ENCODE measurements at regions not wholly inside any gene's neighbourhood (a gene's known extent, or its start where the extent isn't known, plus 50 kb on each side); places are given as distances from the start of the nearest gene placed in this dataset.
"Not testable (repeated sequence)": the region's sequence is repeated elsewhere in the genome, so short reads cannot be mapped to it uniquely, and the experiment has no call there.

DNA sequence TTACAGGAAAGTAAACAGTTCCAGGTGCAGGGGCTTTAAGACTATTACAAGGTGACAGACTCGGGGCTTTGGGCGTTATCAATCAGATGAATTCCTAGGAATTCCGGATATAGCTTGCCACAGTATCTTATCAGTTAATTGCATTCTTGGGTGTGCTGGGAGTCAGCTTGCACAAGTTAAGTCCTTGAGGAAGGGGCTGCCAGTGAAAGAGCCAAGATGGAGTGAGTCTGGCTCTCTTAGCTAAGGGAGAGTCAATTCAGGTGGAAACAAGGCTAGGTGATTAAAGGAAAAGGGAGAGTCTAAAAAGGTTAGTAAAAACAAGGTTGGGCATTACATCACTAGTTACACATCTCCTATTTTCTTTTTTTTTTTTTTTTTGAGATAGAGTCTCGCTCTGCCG lies 199.8 kb upstream of the PRSS16 start:
- not testable (repeated sequence) for TF ChIP-seq GABPB1 (CRISPR knock-in tag; IDR thresholded peaks at IDR 0.05); CREB1 (CRISPR knock-in tag; IDR thresholded peaks at IDR 0.05); NFYB (CRISPR knock-in tag; conservative IDR thresholded peaks at IDR 0.05; ENCODE audit: low read depth); SMAD4 (CRISPR knock-in tag; IDR thresholded peaks at IDR 0.05); ELF4 (CRISPR knock-in tag; IDR thresholded peaks at IDR 0.05; ENCODE audit: low read depth); NR2C2 (CRISPR knock-in tag; IDR thresholded peaks at IDR 0.05); ZNF423 (CRISPR knock-in tag; IDR thresholded peaks at IDR 0.05)
- TF ChIP-seq, protein P1, sequence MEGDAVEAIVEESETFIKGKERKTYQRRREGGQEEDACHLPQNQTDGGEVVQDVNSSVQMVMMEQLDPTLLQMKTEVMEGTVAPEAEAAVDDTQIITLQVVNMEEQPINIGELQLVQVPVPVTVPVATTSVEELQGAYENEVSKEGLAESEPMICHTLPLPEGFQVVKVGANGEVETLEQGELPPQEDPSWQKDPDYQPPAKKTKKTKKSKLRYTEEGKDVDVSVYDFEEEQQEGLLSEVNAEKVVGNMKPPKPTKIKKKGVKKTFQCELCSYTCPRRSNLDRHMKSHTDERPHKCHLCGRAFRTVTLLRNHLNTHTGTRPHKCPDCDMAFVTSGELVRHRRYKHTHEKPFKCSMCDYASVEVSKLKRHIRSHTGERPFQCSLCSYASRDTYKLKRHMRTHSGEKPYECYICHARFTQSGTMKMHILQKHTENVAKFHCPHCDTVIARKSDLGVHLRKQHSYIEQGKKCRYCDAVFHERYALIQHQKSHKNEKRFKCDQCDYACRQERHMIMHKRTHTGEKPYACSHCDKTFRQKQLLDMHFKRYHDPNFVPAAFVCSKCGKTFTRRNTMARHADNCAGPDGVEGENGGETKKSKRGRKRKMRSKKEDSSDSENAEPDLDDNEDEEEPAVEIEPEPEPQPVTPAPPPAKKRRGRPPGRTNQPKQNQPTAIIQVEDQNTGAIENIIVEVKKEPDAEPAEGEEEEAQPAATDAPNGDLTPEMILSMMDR (IDR thresholded peaks at IDR 0.05): not testable (repeated sequence)

Data from WTC11 (cell line).